ENCODE measurements at regions not wholly inside any gene's neighbourhood (a gene's known extent, or its start where the extent isn't known, plus 50 kb on each side); places are given as distances from the start of the nearest gene placed in this dataset.

DNA sequence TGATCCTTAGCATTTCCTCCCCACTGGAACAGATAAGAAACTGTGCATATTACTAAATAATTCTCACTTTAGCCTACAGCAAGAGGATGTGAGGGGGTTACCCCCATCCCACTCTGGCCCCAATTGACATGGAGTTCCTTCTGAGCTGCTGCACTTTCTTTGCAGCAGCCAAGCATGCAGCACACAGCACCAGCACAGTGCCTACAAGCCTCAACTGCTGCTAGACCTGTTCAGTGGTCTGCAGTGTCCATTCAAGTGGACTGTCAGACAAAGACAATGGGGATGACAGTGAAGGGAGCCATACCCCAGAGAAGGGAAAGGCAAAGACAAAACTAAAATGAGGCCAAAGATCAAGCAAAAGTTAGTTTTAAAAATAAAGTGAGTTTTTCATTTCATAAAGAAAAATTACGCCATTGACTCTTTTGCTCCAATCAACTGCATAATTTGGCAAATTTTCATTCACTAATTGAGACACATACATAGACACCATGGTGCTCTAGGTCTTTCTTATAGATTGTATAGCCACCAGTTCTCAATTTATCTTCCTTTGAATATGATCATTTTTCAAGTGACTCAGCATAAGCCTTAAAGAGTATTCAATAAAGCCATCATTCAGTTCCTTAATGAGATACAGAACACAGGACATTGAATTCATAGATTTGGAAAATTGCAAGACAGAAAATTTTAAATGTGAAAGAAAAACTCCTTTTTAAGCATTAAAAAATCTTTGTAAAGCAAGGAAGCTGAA lies 410.6 kb downstream of the HNRNPD start:
- DNase-seq (ENCODE audit: low read depth in 3 of 3, low spot score in 1 of 3): no peak

DNA sequence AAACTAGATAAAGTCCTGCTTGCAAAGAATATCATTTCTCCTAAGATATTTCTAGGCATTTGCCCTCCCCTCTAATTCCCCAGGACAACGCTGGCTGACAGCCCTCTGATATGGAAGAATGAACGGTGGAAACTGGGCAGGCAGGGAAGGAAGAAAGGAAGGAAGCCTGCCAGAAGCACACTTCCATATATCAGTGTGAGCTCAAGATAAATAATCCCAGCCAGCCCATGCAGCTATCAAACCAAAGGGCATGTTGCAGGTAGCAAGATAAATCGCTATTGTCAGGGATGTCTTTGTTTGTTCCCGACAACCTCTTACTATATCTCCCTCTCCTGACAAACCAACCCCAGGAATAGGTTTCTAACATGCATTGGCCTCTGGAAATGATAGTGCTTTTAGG lies 412.8 kb downstream of the HNRNPD start:
- no peak for DNase-seq (ENCODE audit: low read depth in 3 of 3, low spot score in 1 of 3)

DNA sequence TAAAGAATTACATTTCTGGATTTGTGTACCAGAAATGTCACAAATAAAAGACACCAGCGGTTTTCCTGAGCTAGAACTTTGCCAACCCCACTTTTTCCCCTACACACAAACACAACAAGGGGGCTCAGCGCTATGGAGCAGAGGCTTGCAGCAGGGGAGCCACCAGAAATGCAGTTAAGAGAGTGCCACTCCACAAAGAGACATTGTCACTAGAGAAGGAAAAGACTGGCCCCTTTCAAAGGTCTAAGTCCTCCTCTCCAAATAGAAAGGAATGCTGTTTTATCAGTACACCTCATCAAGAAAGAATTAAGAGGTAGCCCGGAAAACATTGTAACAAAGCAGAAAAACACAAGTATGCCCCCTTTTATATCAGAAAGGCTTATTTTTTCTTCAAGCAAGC lies 419.5 kb downstream of the HNRNPD start:
- DNase-seq (ENCODE audit: low read depth in 3 of 3, low spot score in 1 of 3): no peak

DNA sequence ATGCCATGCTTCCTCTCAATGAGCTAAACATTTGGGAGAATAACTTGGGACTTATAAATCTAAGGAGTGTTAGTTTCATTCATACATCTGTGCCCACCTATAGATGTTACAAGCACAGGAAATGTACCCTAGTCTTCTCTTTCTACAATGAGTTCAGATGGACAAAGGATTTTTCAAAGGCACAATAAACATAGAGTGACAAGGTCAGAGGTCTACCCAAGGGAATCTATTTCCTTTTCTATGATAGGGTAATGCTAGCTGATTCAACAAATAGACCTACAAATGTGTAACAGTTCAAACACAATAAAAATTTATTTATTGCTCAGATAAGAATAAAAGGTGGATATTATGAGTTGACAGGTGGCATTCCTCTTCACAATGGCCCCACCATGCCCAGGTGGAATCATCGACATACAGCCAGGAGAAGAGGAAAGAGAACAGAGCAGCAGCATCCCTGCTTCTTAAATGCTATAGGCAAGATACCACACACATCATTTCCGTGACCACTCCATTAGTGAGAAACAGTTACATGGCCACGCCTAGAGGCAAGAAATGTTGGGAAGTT lies 421.8 kb downstream of the HNRNPD start:
- no peak for DNase-seq (ENCODE audit: low read depth in 3 of 3, low spot score in 1 of 3)

DNA sequence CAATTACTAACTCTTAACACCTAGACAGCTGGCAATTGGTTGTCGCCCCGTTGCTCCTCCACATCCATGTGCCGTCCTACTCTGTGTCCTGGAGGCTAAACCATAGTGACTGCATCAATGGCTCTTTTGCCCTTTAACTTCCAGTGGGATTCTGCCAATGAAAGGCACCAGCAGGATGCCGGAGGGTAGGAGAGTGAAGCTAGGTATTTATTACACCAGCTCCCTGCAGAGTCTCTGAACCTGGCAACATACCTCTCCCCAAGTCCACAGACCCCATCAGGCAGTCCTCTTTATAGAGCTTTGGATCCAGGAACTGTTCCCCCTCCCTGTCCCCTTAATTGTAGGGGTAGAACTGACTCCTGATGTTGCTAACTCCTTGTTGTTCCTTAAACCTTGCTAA lies 426.8 kb downstream of the HNRNPD start:
- DNase-seq (ENCODE audit: low read depth in 3 of 3, low spot score in 1 of 3): no peak

DNA sequence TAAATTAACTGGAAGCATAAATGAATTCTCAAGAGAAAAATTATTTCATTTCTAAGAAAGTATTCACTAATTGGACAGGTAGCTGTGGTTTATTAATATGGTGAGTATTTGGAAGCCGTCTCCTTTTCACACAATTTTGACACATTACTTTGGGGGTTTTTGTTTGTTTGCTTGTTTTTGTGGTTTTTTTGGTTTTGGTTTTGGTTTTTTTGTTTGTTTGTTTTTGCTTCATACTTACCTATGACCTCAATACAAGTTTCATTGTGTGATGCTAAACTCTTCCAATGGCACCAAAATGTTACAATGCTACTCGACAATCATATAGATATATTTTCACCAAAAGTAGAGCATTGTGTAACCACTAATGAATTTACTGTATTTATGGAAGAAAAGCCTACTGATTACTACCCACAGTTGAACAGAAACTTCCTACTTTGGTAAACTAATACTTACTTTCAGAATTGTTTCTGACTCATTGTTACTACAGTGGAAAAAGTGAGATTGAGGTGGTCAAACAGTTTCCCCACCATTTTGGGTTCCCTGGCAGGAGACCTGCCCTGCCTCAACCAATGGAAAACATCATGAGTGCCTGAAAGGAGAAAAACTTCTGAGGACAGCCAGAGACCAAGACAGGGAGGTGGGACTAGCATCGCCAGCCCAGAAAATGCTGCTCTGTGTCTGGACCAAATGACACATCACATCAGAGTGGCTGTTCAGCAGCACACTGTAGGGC lies 443.1 kb downstream of the HNRNPD start:
- DNase-seq (ENCODE audit: low read depth in 3 of 3, low spot score in 1 of 3): no peak

DNA sequence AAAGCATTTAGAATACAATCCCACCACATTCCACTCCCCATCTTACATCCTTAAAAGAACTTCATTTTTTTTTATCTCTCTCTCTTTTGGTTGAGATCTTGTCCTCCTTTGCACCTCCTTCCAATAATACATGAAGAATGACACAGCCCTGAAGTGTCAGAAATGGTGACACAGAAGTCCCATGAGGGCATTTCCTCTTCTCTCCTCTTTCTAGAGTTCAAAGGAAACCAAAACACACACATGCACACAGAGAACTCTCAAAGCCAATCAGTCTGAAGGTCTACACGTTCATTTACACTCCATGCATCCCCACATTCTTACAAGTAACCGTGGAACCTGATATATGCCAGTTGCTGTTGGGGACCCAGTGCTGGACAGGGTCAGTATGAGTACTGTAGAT lies 450.7 kb downstream of the HNRNPD start:
- no peak for DNase-seq (ENCODE audit: low read depth in 3 of 3, low spot score in 1 of 3)

DNA sequence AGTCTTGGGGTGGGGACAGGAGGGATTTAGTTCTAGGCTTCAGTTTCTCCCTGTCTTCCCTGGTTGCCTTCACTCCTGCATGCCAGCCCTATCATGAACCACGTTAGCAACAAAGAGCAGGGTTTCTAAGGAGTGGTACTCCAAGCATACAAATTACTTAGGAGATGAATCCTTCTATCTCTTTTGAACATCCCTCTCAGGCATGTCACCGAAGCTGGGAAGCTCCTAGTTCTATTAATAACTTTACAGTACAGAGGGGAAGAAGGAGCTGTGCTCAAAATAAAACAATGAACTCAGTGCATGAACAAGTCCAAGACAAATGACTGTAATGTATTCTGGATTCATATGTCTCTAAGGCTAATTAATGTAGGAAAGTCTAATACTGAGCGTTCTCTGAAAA lies 450.6 kb upstream of the RASGEF1B start:
- DNase-seq (ENCODE audit: low read depth in 3 of 3, low spot score in 1 of 3): no peak

DNA sequence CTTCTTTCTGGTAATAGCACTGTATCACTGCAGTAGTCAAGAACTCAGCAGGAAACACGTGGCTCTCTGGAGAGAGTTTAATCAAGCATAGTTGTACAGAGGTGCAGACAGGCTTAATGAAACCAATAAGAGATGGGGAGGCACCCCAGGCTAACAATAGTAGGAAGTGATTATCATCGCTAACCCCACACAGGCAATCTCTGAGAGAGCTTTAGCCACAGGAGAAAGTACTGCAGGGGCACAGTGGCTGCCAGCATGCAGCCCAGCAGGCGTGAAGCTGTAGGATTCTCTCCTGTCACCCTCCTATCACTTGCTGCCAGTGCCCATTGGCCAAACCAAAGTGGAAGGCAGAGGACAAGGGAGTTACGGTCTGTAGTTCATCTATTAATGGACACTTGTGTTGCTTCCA lies 450.0 kb upstream of the RASGEF1B start:
- DNase-seq (ENCODE audit: low read depth in 3 of 3, low spot score in 1 of 3): no peak

DNA sequence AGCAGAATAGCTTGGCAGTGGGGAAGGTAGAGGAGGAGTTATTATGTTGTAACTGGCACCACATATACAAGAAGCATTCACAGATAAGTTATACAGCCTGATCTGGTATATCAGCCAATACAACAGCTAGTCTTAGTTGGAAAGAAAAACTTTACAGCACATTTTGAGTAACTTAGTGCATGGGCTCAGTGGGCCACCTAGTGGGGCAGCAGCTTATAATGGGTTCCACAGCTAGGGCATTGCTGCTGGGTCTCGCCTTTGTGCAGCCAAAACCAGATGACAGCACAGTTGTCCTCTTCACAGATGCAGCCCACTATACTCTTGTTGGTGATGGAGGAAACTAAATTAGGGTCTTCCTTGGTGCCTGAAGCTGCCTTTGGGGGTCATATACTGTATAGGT lies 448.1 kb upstream of the RASGEF1B start:
- no peak for DNase-seq (ENCODE audit: low read depth in 3 of 3, low spot score in 1 of 3)

DNA sequence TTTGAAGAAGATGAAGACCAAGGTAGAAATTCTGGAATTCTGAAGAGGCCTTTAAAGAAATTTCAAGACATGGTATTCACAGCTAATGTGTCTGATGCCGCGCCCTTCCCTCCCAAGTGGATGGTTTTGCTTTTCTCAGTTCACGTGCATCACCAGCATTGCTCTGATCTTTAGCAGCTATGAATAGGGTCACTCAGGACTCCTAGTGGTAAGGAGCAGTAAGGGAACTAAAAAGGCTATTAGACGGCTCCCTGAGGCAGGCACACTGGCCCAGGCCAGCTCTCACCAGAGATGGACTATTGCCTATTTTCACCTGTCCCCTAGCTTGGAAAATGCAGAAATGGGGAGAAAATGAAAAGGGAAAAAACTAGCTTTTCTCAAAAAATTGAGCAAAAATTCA lies 447.5 kb upstream of the RASGEF1B start:
- no peak for DNase-seq (ENCODE audit: low read depth in 3 of 3, low spot score in 1 of 3)

DNA sequence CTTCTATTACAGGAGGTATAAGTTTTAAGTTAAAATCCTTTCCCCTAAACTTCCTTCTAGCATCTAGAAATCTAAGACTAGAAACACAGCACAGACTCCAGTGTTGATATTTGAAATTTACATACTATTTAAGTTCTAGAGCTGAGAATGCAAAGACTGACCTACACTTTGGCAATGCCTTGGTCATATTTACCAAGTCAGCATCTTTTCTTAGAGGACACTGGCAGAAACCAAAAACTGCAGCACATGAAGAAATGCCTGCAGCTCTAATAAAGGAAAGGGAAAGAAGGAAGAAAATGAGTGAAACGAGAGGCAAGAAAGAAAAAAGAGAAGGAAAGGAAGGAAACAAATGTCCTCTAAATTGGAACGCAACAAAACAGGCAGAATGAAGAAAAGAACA lies 443.7 kb upstream of the RASGEF1B start:
- no peak for DNase-seq (ENCODE audit: low read depth in 3 of 3, low spot score in 1 of 3)

DNA sequence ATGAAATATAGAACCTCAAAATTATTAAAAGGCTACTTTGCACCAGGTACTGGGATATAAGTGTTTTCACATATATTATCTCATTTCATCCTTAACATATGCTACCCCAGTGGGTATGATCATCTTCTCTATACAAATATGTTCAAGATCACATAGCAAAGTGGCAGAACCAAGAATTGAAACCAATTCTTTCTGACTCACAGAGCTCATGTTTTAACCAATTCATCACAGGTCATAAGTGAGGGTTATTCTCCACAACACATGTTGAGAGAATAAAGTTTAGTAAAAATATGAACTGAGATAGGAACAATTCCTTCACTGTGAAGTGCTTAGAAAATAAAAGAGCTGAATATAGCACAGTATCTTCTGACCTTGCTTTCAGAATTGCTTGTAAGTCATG lies 442.9 kb upstream of the RASGEF1B start:
- no peak for DNase-seq (ENCODE audit: low read depth in 3 of 3, low spot score in 1 of 3)

DNA sequence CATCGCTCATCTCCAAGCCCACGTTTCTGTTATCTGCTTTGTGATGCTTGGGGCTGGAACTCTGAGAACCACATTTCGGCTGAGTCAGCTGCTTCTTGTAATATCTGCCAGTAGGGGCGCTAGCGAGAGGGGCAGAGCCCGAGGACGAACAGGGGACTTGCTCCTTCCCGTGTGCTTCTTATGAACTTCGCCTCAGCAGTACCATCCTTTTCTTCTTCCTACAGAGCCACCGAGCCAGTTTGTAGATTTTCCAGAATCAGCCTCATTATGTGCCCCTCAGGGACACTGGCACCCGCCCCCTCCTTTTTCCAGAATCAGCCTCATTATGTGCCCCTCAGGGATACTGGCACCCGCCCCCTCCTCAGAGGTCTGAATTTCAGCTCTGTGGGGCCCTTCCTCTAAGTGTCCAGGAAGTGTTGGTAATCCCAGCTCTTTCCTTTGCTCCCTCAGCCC lies 441.7 kb upstream of the RASGEF1B start:
- peak in 1 of 3 donors; percentile 18 for DNase-seq (ENCODE audit: low read depth in 3 of 3, low spot score in 1 of 3)

DNA sequence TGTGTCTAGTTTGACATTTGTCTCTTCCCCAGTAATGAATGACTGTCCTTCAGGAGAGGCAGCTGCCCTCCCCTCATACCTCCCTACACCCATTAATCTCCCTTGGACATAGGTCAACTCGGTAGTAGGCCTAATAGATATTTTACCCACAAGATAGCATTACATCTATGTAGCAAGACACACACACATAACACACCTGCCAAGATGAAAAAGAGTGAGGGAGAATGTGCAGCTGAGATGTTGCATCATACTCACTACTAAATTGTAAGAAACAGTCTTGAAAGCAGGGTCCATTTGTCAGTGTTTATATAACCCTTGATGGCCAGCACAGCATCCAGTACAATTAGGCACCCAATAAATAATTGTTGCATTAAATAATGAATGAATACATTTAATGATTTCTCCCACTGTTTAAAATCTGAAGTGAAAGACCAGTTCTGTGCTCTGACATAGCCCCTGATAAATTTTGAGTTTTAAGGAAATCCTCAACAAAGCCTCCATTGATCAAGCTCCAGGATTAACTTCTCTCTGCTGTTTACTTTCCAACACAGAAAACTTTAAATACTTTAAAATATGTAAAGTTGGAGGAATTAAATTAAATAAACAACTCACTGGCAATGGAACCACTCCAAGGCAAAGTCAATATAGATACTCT lies 440.8 kb upstream of the RASGEF1B start:
- DNase-seq (ENCODE audit: low read depth in 3 of 3, low spot score in 1 of 3): no peak

DNA sequence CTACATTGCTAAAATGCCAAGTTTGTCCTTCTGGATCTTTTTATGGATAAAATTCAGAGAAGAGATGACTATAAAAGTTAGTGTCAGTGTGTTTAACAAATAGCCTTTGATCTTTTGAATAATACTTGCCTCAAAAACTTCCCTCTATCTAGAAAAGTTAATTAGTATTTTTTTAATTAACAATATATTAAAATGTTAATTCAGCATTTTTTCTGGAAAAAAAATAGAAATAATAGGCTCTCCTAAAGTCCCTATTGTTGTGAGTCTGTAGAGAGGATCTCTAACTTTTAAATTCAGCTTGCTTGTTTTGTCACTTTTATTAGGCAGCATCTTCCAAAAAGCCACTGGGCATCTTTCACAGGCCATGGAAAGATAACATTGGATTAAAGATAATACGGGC lies 435.2 kb upstream of the RASGEF1B start:
- DNase-seq (ENCODE audit: low read depth in 3 of 3, low spot score in 1 of 3): no peak

DNA sequence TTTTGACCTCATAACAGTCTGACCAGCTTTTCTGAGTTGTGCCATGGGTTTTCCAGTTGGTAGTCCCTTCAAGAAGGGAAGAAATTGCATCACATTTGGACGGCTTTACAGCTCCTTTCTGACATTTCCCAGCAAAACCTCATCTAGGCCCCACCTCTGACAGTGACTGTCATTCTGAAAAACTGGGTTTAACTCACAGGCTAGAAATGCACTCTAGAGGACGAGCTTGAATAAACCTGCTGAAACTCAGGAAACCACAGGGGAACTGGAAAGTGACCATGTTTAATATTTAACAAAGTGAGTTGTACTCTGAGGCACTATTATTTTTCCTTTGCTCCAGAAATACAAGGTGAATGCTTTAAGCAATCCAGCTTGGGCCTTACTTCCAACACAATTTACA lies 434.3 kb upstream of the RASGEF1B start:
- no peak for DNase-seq (ENCODE audit: low read depth in 3 of 3, low spot score in 1 of 3)

DNA sequence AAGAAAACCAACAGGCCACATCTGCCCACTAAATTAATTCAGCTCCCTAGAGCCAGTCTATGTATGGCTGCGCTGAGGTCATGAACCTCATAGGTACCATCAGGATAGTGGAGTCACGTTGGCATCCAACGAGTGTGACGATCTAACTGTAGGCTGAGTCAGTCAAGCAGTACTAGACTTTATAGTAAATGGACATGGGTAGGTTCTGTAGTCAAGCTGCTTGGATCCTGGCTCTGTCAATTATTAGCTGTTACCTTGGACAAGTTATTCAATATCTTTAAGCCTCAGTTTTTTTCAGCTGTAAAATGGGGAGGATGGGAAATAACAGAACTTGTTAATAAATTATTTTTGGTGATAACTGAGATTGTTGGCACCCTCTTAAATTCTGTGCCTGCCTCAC lies 432.4 kb upstream of the RASGEF1B start:
- no peak for DNase-seq (ENCODE audit: low read depth in 3 of 3, low spot score in 1 of 3)

DNA sequence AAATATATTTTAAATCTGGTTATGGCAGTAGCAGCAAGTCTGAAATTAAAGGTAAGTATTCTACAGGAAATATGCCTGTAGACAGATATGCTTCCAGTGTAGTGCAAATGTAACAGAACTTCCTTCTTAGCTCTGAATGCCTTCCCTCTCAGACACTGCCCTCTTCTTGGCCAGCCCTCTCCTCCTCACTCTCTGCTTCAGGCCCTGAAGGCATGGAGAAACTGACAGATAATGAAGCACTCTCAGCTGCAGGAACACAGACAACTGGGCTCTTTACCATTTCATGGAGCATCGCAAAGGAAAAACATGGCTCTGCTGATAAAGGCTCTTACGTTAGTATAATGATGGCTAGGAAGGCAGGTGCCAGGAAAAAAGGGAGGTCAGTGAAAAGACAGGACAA lies 431.5 kb upstream of the RASGEF1B start:
- DNase-seq (ENCODE audit: low read depth in 3 of 3, low spot score in 1 of 3): no peak

DNA sequence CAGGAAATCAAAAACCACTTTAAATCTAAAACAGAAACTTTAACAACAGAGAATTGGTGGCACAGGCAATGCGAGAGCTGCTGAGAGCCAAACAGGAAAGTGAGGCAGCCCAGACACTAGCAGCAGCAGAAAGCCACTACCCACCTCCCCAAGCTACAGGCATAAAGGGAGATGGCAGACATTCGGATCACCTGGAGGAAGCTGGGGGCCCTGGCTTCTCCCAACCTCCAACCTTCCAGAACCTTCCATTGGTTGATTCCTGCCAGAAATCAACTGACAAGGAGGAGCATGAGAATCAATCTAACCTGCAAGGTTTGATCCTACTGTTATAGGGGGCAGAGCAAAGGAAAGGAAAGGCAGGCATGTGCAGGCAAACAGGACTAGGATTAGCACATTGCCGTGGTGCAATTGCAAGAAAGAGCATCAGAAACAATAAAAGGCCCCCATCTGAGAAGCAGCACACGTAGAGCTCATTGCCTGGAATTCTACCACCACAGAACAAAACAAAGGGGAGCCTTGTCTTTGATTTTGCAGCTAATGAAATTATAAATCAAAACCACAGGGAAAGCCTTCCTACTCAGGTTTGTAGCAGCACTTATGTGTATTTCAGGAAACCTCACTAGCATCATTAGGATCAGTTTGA lies 427.3 kb upstream of the RASGEF1B start:
- DNase-seq (ENCODE audit: low read depth in 3 of 3, low spot score in 1 of 3): no peak

DNA sequence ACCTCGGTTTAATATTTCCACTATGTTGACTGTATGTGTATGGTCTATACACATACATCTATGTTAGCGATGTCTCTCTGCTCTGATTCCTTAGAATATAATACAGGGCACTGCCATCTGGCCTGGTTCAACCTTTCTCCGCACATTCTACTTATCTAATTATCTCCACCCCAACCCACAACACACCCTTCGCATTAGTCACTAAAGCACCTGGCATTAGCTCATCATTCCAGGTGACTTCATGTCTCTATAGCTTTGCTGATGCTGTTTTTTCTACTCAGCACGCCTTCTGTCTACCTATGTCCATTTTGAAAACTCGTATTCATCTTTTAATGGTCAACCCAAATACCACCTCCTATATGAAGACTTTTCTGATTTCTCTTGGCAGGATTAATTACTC lies 425.2 kb upstream of the RASGEF1B start:
- DNase-seq (ENCODE audit: low read depth in 3 of 3, low spot score in 1 of 3): no peak
